ENCODE measurements at regions not wholly inside any gene's neighbourhood (a gene's known extent, or its start where the extent isn't known, plus 50 kb on each side); places are given as distances from the start of the nearest gene placed in this dataset.

DNA sequence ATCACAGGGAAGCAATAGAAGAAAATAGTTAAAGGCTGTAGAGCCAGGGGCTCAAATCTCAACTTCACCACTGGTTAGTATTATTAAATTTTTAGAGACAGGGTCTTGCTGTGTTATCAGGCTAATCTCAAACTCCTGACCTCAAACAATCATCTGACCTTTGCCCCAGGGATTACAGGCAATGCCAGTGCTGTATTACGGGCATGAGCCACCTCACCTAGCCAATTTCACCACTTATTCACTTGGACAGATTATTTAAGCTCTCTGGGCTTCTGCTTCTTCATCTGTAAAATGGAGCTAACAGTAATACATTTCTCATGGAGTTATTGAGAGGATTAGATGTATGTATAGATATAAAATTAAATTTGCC lies 155.9 kb upstream of the KLF4 start:
- POLR2A ChIA-PET: no interaction called here
- CTCF ChIA-PET: no interaction called here
- no peaks in the 10 kb centered on the region for H3K9me2 ChIP-seq (ENCODE audit: insufficient read depth)
- no peaks in the 10 kb centered on the region for H4K20me1 ChIP-seq (ENCODE audit: insufficient read depth)
- no peak overlapping the region for H3K4me2 ChIP-seq (ENCODE audit: low read length)
- H3K4me3 ChIP-seq (replicated peaks in 1 of 2; ENCODE audit: low read depth in 1 of 2, low read length in 2 of 2): no peak overlapping the region
- no peaks in the 10 kb centered on the region for H3K79me2 ChIP-seq (ENCODE audit: insufficient read depth, low read length)
- H3K36me3 ChIP-seq (ENCODE audit: control insufficient read depth in 1 of 2, insufficient read depth in 2 of 2, low read length in 2 of 2): no peaks in the 10 kb centered on the region
- H3K9ac ChIP-seq (ENCODE audit: low read length): no peak overlapping the region
- intact Hi-C loops (cut with micrococcal nuclease): no loop called here
- no peak overlapping the region for H2AFZ ChIP-seq (ENCODE audit: low read depth, low read length, poor library complexity, severe bottlenecking)
- no peaks in the 10 kb centered on the region for H3K27me3 ChIP-seq (ENCODE audit: insufficient read depth, low read length)
- H3K27ac ChIP-seq (ENCODE audit: low read depth, low read length): no peak overlapping the region
- ATAC-seq (no peak), DNase-seq (ENCODE audit: low read depth, low spot score) (no peak)
- H3K4me1 ChIP-seq (ENCODE audit: control insufficient read depth in 1 of 2, insufficient read depth in 2 of 2, low read length in 2 of 2): no peaks in the 10 kb centered on the region
- RAD21 ChIA-PET (ENCODE audit: low non-redundant PET in 1 of 2, low total read pairs in 2 of 2, uncharacterized antibody in 2 of 2, unreplicated experiment in 2 of 2): no interaction called here
- BruUV-seq (replicated peaks): no TSS peak
- TF ChIP-seq, protein P1, sequence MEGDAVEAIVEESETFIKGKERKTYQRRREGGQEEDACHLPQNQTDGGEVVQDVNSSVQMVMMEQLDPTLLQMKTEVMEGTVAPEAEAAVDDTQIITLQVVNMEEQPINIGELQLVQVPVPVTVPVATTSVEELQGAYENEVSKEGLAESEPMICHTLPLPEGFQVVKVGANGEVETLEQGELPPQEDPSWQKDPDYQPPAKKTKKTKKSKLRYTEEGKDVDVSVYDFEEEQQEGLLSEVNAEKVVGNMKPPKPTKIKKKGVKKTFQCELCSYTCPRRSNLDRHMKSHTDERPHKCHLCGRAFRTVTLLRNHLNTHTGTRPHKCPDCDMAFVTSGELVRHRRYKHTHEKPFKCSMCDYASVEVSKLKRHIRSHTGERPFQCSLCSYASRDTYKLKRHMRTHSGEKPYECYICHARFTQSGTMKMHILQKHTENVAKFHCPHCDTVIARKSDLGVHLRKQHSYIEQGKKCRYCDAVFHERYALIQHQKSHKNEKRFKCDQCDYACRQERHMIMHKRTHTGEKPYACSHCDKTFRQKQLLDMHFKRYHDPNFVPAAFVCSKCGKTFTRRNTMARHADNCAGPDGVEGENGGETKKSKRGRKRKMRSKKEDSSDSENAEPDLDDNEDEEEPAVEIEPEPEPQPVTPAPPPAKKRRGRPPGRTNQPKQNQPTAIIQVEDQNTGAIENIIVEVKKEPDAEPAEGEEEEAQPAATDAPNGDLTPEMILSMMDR (IDR thresholded peaks at IDR 0.05 in 2 of 3, conservative IDR thresholded peaks at IDR 0.05 in 1 of 3; ENCODE audit: borderline replicate concordance in 1 of 3, insufficient read depth in 1 of 3, low read depth in 2 of 3, low read length in 2 of 3): no peak
- TF ChIP-seq ZFX (IDR thresholded peaks at IDR 0.05): no peak
- TF ChIP-seq EZH2phosphoT487 (IDR thresholded peaks at IDR 0.05; ENCODE audit: borderline replicate concordance): no peak
- TF ChIP-seq ZNF274 (IDR thresholded peaks at IDR 0.05; ENCODE audit: low read depth, low read length): no peak
- no peak for TF ChIP-seq EGR1 (IDR thresholded peaks at IDR 0.05; ENCODE audit: low read depth)
- TF ChIP-seq SP1 (IDR thresholded peaks at IDR 0.05; ENCODE audit: low read depth): no peak
- no peak for TF ChIP-seq YY1 (IDR thresholded peaks at IDR 0.05; ENCODE audit: extremely low read depth, insufficient replicate concordance, low read depth, low read length)
- TF ChIP-seq POLR2A (IDR thresholded peaks at IDR 0.05; ENCODE audit: borderline replicate concordance, extremely low read depth, insufficient read depth, insufficient read length): no peak
- TF ChIP-seq EZH2 (IDR thresholded peaks at IDR 0.05): no peak
- TF ChIP-seq, protein P2, sequence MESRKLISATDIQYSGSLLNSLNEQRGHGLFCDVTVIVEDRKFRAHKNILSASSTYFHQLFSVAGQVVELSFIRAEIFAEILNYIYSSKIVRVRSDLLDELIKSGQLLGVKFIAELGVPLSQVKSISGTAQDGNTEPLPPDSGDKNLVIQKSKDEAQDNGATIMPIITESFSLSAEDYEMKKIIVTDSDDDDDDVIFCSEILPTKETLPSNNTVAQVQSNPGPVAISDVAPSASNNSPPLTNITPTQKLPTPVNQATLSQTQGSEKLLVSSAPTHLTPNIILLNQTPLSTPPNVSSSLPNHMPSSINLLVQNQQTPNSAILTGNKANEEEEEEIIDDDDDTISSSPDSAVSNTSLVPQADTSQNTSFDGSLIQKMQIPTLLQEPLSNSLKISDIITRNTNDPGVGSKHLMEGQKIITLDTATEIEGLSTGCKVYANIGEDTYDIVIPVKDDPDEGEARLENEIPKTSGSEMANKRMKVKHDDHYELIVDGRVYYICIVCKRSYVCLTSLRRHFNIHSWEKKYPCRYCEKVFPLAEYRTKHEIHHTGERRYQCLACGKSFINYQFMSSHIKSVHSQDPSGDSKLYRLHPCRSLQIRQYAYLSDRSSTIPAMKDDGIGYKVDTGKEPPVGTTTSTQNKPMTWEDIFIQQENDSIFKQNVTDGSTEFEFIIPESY (IDR thresholded peaks at IDR 0.05; ENCODE audit: extremely low read depth, insufficient replicate concordance, low read length): no peak
- TF ChIP-seq CBX3 (IDR thresholded peaks at IDR 0.05; ENCODE audit: low read depth): no peak
- TF ChIP-seq FOSL1 (IDR thresholded peaks at IDR 0.05; ENCODE audit: low read depth): no peak
- TF ChIP-seq, protein P3, sequence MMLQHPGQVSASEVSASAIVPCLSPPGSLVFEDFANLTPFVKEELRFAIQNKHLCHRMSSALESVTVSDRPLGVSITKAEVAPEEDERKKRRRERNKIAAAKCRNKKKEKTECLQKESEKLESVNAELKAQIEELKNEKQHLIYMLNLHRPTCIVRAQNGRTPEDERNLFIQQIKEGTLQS (IDR thresholded peaks at IDR 0.05): no peak
- no peak for TF ChIP-seq JUND (IDR thresholded peaks at IDR 0.05)
- no peak for TF ChIP-seq RAD21 (IDR thresholded peaks at IDR 0.05; ENCODE audit: low read depth)
- no peaks in the 10 kb centered on the region for H3K9me3 ChIP-seq (ENCODE audit: control insufficient read depth in 1 of 2, insufficient read depth in 1 of 2, low read depth in 1 of 2, low read length in 2 of 2)

Measured in HCT116 (cell line).